ENCODE measurements at regions not wholly inside any gene's neighbourhood (a gene's known extent, or its start where the extent isn't known, plus 50 kb on each side); places are given as distances from the start of the nearest gene placed in this dataset.

DNA sequence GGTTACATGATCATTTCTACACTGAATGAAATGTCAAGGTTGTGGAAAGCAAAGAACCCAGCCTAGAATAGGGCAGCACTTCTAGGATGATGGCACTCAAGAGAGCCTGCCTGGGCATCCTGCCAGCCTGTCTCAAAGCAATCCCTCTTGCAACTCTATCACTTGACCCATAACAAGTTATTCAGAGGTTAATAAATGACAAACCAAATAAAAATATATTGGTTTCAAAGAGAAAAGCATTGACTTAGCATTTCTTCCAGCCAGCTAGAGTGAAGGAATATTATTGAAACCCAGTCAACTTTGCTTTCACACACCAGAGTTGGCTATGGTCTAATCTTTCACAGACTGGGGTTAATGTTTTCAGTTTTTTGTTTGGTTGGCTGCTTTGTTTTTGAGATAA lies 214.6 kb upstream of the UBE2E2 start:
- no peak for TF ChIP-seq ZNF433 (tag by site-specific recombination; IDR thresholded peaks at IDR 0.05; ENCODE audit: low read depth)
- no peak for TF ChIP-seq ZNF596 (tag by site-specific recombination; IDR thresholded peaks at IDR 0.05)
- Histone ChIP-seq H3K4me1 (ENCODE audit: control insufficient read depth, insufficient read depth, low read length) (no peaks in the 10 kb centered on the region), H3K4me3 (ENCODE audit: low read depth, low read length) (no peak overlapping the region), H3K27ac (ENCODE audit: extremely low read depth, low read depth, low read length) (no peak overlapping the region), H3K9me3 (ENCODE audit: control insufficient read depth, insufficient read depth, low read depth, low read length) (no peaks in the 10 kb centered on the region), H3K36me3 (ENCODE audit: control insufficient read depth in 2 of 2, insufficient read depth in 1 of 2, low read length in 2 of 2) (no peaks in the 10 kb centered on the region)
- POLR2A ChIA-PET: no interaction called here
- CTCF ChIA-PET: interaction anchor here (0.6 kb wide), 1 partner anchor 175 kb away, joined by 4 read pairs; no protein-coding TSS in a partner anchor

DNA sequence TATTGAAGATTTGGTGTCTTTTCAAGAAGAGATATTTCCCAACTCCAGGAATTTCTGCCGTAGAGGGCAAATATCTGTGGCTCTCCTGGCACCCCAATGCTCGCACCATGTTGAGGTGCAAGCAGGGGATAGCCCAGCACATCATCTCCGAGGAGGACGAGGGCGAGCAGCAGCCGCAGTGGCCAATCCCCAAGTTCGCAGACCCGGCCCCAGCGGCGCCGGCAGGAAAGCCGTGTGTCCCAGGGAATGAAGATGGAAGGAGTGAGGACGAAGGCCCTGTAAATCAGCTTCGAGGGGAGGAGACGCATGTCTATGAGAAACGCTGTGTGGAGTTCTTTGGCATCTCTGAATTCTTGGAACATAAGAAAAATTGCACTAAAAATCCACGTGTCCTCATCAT lies 213.4 kb upstream of the UBE2E2 start:
- ChIA-PET CTCF (no interaction called here), POLR2A (no interaction called here)
- Histone ChIP-seq H3K27ac (ENCODE audit: extremely low read depth, low read depth, low read length) (no peak overlapping the region), H3K4me1 (ENCODE audit: control insufficient read depth, insufficient read depth, low read length) (no peaks in the 10 kb centered on the region), H3K4me3 (ENCODE audit: low read depth, low read length) (no peak overlapping the region), H3K9me3 (ENCODE audit: control insufficient read depth, insufficient read depth, low read depth, low read length) (no peaks in the 10 kb centered on the region), H3K36me3 (ENCODE audit: control insufficient read depth in 2 of 2, insufficient read depth in 1 of 2, low read length in 2 of 2) (no peaks in the 10 kb centered on the region)
- TF ChIP-seq ZNF585B (tag by site-specific recombination; IDR thresholded peaks at IDR 0.05) (no peak), YY1 (tag by site-specific recombination; IDR thresholded peaks at IDR 0.05) (no peak), ZSCAN16 (tag by site-specific recombination; IDR thresholded peaks at IDR 0.05) (no peak)

DNA sequence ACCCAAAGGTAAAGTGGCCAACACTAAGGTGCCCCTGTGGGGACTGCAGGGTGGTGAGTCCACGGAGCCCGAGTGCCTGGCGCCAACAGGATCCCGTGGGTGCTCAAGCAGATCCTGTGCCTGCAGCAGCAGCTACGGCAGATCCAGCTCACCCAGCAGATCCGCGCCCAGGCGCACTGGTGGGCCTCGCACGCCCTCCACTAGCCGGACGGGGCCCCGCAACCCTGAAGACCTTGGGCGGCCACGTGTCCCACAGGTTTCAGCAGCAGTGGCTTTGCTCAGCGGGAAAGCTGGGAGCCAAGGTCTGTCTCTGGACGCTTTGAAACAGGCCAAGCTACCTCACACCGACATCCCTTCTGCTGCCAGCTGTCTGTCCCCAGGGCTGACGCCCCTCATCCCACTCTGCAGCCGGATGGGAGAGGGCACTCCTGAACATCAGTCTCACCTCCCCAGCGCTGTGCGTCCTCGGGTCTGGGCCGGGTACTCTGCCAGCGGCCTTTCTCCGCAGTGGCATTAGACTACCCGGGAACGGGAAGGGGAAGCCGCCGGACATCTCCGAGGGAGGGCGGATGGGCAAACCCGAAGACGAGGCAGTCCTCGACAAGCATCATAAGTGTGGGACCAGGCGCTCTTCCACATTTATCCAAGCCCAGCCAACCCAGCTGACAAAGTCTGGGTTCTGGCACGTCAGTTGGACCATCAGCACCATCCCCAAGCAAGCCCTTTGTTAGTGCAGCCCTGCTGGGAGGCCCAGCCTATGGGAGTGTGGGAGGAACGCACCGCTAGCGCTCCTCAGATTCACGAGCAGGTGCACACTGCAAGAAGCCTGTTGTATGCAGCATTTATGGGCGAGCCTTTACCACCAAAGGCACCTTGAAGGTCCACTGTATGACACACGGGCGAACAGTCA lies 212.6 kb upstream of the UBE2E2 start:
- ChIA-PET POLR2A (no interaction called here), CTCF (no interaction called here)
- no peak overlapping the region for H3K4me3 ChIP-seq (ENCODE audit: low read depth, low read length)
- H3K27ac ChIP-seq (ENCODE audit: extremely low read depth, low read depth, low read length): no peak overlapping the region
- no peaks in the 10 kb centered on the region for H3K9me3 ChIP-seq (ENCODE audit: control insufficient read depth, insufficient read depth, low read depth, low read length)
- H3K4me1 ChIP-seq (ENCODE audit: control insufficient read depth, insufficient read depth, low read length): no peaks in the 10 kb centered on the region
- TF ChIP-seq, protein P1, sequence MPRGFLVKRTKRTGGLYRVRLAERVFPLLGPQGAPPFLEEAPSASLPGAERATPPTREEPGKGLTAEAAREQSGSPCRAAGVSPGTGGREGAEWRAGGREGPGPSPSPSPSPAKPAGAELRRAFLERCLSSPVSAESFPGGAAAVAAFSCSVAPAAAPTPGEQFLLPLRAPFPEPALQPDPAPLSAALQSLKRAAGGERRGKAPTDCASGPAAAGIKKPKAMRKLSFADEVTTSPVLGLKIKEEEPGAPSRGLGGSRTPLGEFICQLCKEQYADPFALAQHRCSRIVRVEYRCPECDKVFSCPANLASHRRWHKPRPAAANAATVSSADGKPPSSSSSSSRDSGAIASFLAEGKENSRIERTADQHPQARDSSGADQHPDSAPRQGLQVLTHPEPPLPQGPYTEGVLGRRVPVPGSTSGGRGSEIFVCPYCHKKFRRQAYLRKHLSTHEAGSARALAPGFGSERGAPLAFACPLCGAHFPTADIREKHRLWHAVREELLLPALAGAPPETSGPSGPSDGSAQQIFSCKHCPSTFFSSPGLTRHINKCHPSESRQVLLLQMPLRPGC (tag by site-specific recombination; IDR thresholded peaks at IDR 0.05): no peak
- TF ChIP-seq ZNF133 (tag by site-specific recombination; IDR thresholded peaks at IDR 0.05): peak; percentile 98
- no peaks in the 10 kb centered on the region for H3K36me3 ChIP-seq (ENCODE audit: control insufficient read depth in 2 of 2, insufficient read depth in 1 of 2, low read length in 2 of 2)

DNA sequence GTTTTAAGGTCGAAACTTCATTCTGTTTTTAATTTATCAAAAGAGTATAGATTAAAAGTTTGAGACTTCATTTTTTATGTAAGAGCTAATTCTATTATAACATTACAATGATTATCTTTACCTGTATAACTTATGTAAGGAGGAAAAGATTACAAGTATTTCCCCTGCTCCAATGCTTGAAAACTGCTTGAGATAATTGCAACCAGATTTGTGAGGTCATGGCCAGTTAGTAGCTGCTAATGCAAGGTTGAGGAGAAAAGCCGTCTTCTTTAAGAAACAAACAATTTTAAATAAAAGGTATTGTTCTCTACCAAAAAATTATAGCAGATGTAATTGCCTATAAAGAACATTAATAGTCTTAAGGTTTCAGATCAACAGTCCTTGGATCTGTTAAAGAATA lies 208.3 kb upstream of the UBE2E2 start:
- Histone ChIP-seq H3K4me3 (ENCODE audit: low read depth, low read length) (no peak overlapping the region), H3K36me3 (ENCODE audit: control insufficient read depth in 2 of 2, insufficient read depth in 1 of 2, low read length in 2 of 2) (no peaks in the 10 kb centered on the region), H3K9me3 (ENCODE audit: control insufficient read depth, insufficient read depth, low read depth, low read length) (no peaks in the 10 kb centered on the region), H3K27ac (ENCODE audit: extremely low read depth, low read depth, low read length) (no peak overlapping the region), H3K4me1 (ENCODE audit: control insufficient read depth, insufficient read depth, low read length) (no peaks in the 10 kb centered on the region)
- POLR2A ChIA-PET: no interaction called here
- CTCF ChIA-PET: no interaction called here
- TF ChIP-seq ZNF610 (tag by site-specific recombination; IDR thresholded peaks at IDR 0.05; ENCODE audit: borderline replicate concordance) (no peak), KLF7 (tag by site-specific recombination; IDR thresholded peaks at IDR 0.05; ENCODE audit: borderline replicate concordance) (no peak)

DNA sequence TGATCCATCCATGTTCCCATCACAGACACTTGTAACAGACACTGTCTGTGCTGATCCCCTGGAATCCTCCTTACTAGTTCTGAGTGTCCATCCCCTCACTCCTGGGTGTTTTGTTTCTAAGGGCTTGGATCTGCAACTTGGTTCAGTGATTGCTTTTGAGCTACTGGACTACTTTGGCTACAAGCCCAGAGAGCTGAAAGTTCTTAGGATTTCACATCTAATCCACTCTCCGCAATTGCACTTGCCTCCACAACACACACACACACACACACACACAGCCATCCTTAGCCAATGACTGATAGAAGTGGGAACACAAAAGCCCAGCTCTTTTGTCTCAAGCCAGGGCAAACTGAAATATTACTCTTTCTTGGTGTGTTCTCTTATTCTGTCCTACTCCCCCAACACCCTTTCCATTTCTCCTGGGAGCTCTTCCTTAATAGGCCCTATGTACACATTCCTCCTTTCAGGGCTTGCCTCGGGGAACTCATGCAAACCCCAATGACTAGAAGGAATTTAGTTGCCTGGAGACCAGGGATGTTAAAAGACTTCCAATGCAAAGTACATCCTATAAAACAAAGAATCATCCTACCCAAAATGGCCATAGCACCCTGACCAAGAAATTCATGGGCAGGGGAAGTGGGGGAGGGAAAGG lies 206.1 kb upstream of the UBE2E2 start:
- POLR2A ChIA-PET: no interaction called here
- no peaks in the 10 kb centered on the region; the same call in 1 of the 2 replicates for H3K4me1 ChIP-seq (ENCODE audit: control insufficient read depth, insufficient read depth, low read length)
- no peaks in the 10 kb centered on the region for H3K36me3 ChIP-seq (ENCODE audit: control insufficient read depth in 2 of 2, insufficient read depth in 1 of 2, low read length in 2 of 2)
- CTCF ChIA-PET: no interaction called here
- no peaks in the 10 kb centered on the region for H3K9me3 ChIP-seq (ENCODE audit: control insufficient read depth, insufficient read depth, low read depth, low read length)
- no peak overlapping the region for H3K4me3 ChIP-seq (ENCODE audit: low read depth, low read length)
- no peak overlapping the region for H3K27ac ChIP-seq (ENCODE audit: extremely low read depth, low read depth, low read length)
- TF ChIP-seq ZNF214 (tag by site-specific recombination; IDR thresholded peaks at IDR 0.05; ENCODE audit: borderline replicate concordance) (no peak), ZNF501 (tag by site-specific recombination; IDR thresholded peaks at IDR 0.05) (no peak), ZNF324 (tag by site-specific recombination; IDR thresholded peaks at IDR 0.05) (no peak), SCRT1 (tag by site-specific recombination; IDR thresholded peaks at IDR 0.05; ENCODE audit: borderline replicate concordance) (no peak), ZNF146 (tag by site-specific recombination; IDR thresholded peaks at IDR 0.05) (no peak), ZNF660 (tag by site-specific recombination; IDR thresholded peaks at IDR 0.05) (no peak), YY2 (tag by site-specific recombination; IDR thresholded peaks at IDR 0.05) (no peak), ZNF274 (IDR thresholded peaks at IDR 0.05; ENCODE audit: low read length) (no peak), ZNF274 (tag by site-specific recombination; IDR thresholded peaks at IDR 0.05; ENCODE audit: borderline replicate concordance) (no peak)
- TF ChIP-seq, protein P2, sequence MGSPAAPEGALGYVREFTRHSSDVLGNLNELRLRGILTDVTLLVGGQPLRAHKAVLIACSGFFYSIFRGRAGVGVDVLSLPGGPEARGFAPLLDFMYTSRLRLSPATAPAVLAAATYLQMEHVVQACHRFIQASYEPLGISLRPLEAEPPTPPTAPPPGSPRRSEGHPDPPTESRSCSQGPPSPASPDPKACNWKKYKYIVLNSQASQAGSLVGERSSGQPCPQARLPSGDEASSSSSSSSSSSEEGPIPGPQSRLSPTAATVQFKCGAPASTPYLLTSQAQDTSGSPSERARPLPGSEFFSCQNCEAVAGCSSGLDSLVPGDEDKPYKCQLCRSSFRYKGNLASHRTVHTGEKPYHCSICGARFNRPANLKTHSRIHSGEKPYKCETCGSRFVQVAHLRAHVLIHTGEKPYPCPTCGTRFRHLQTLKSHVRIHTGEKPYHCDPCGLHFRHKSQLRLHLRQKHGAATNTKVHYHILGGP (tag by site-specific recombination; IDR thresholded peaks at IDR 0.05): no peak

Measured in HEK293 (cell line).